CD14-positive monocyte (primary cell): ENCODE measurements at regions not wholly inside any gene's neighbourhood (a gene's known extent, or its start where the extent isn't known, plus 50 kb on each side); places are given as distances from the start of the nearest gene placed in this dataset.
"Not testable (repeated sequence)": the region's sequence is repeated elsewhere in the genome, so short reads cannot be mapped to it uniquely, and the experiment has no call there.

Source experiments
- DNase-seq, 3 donors: peaks; one replicate each; pipeline ENCODE4 v3.0.0-alpha.2; 2011 to 2022
- H2AFZ ChIP-seq: 2 replicates; pipeline ENCODE4 v1.6.0; 2012; ENCODE audit warnings: mild to moderate bottlenecking, low read depth, low read length, inconsistent platforms; ENCODE audit not compliant: insufficient read depth, poor library complexity, severe bottlenecking
- H3K27ac ChIP-seq, 2 donors: 1 replicate in 1 of 2; 2 replicates in 1 of 2; pipeline ENCODE4 v1.5.1; 2012 to 2013; ENCODE audit warnings: low read length in 2 of 2, control low read depth in 1 of 2, inconsistent platforms in 1 of 2, low read depth in 1 of 2, mild to moderate bottlenecking in 1 of 2
- H3K27me3 ChIP-seq, 2 donors: one replicate each; pipeline versions ENCODE4 v1.6.0 to v1.6.1; 2011 to 2013; ENCODE audit warnings: low read length in 2 of 2; ENCODE audit not compliant: control insufficient read depth in 2 of 2, insufficient read depth in 2 of 2
- H3K36me3 ChIP-seq, 2 donors: replicated peaks in 1 of 2; 1 replicate in 1 of 2; 2 replicates in 1 of 2; pipeline versions ENCODE4 v1.5.1 to v1.6.1; 2012 to 2013; ENCODE audit warnings: low read length in 2 of 2, control low read depth in 1 of 2, inconsistent platforms in 1 of 2, mild to moderate bottlenecking in 1 of 2; ENCODE audit not compliant: insufficient read depth in 2 of 2, control insufficient read depth in 1 of 2
- H3K4me1 ChIP-seq, 2 donors: 1 replicate in 1 of 2; 2 replicates in 1 of 2; pipeline versions ENCODE4 v1.5.1 to v1.6.1; 2012 to 2013; ENCODE audit warnings: low read length in 2 of 2, control low read depth in 1 of 2, inconsistent platforms in 1 of 2, mild to moderate bottlenecking in 1 of 2, moderate library complexity in 1 of 2; ENCODE audit not compliant: insufficient read depth in 2 of 2, control insufficient read depth in 1 of 2
- H3K4me2 ChIP-seq: replicated peaks from 2 replicates; pipeline ENCODE3; 2012; ENCODE audit warnings: low read length, moderate library complexity, mild to moderate bottlenecking; ENCODE audit not compliant: poor library complexity, severe bottlenecking; ENCODE audit errors: extremely low read depth
- H3K4me3 ChIP-seq, 3 experiments: fragments of 200-600 bp in 1 of 3; sonication (generic) in 1 of 3; replicated peaks in 1 of 3; 1 replicate in 2 of 3; 2 replicates in 1 of 3; pipeline ENCODE4 v1.5.1; 2011 to 2013; ENCODE audit warnings: low read length in 3 of 3, mild to moderate bottlenecking in 3 of 3, control low read depth in 2 of 3, low read depth in 2 of 3, inconsistent platforms in 1 of 3, moderate library complexity in 1 of 3
- H3K79me2 ChIP-seq: 2 replicates; pipeline ENCODE4 v1.6.0; 2012; ENCODE audit warnings: mild to moderate bottlenecking, control low read depth, inconsistent platforms, low read length, moderate library complexity; ENCODE audit not compliant: insufficient read depth
- H3K9ac ChIP-seq: 2 replicates; pipeline ENCODE4 v1.6.0; 2017; ENCODE audit warnings: low read length, mild to moderate bottlenecking; ENCODE audit not compliant: insufficient read depth, poor library complexity, severe bottlenecking
- H3K9me3 ChIP-seq, 2 donors: replicated peaks in 1 of 2; 1 replicate in 1 of 2; 2 replicates in 1 of 2; pipeline versions ENCODE4 v1.5.1 to v1.6.1; 2012 to 2013; ENCODE audit warnings: low read length in 2 of 2, control low read depth in 1 of 2; ENCODE audit not compliant: control insufficient read depth in 1 of 2, insufficient read depth in 1 of 2
- H4K20me1 ChIP-seq: 2 replicates; pipeline ENCODE4 v1.6.0; 2012; ENCODE audit warnings: mild to moderate bottlenecking, low read length, control low read depth, moderate library complexity; ENCODE audit not compliant: insufficient read depth
- H3K27ac Mint-ChIP-seq, 7 donors: one replicate each; pipeline ENCODE4 v1.8.0; 2020; ENCODE audit warnings: mild to moderate bottlenecking in 7 of 7, mixed read lengths in 7 of 7, moderate library complexity in 6 of 7, inconsistent platforms in 2 of 7
- H3K27me3 Mint-ChIP-seq, 3 donors: one replicate each; pipeline ENCODE4 v1.8.0; 2021 to 2022; ENCODE audit warnings: low read depth in 3 of 3, mild to moderate bottlenecking in 3 of 3, mixed read lengths in 3 of 3, moderate library complexity in 3 of 3, inconsistent platforms in 1 of 3
- H3K36me3 Mint-ChIP-seq, 2 donors: one replicate each; pipeline ENCODE4 v1.8.0; 2020; ENCODE audit warnings: mixed read lengths in 2 of 2, inconsistent platforms in 1 of 2, mild to moderate bottlenecking in 1 of 2
- H3K4me1 Mint-ChIP-seq: one replicate; pipeline ENCODE4 v1.8.0; 2020; ENCODE audit warnings: mild to moderate bottlenecking, mixed read lengths
- H3K4me3 Mint-ChIP-seq, 2 donors: one replicate each; pipeline ENCODE4 v1.8.0; 2020; ENCODE audit warnings: mild to moderate bottlenecking in 2 of 2, mixed read lengths in 2 of 2, moderate library complexity in 1 of 2
- H3K9me3 Mint-ChIP-seq, 7 donors: one replicate each; pipeline ENCODE4 v1.8.0; 2020 to 2022; ENCODE audit warnings: mixed read lengths in 7 of 7, mild to moderate bottlenecking in 6 of 7, moderate library complexity in 6 of 7, inconsistent platforms in 2 of 7
- WGBS: methylation state at CpG from one replicate; pipeline ENCODE4 v1.1.5; 2013; ENCODE audit warnings: missing lambda C conversion rate; ENCODE audit not compliant: insufficient coverage; 5-methylcytosine and 5-hydroxymethylcytosine counted together
- intact Hi-C, 2 donors: fragments of 100-400 bp; cut with micrococcal nuclease; formaldehyde crosslinking; loops; one replicate each; pipeline versions ENCODE4 v1.15.0 to v1.15.1; 2023
- TF ChIP-seq, protein P1 (sequence below): fragments of 200-600 bp; IDR thresholded peaks from one replicate; pipeline ENCODE4 v1.8.0; 2022; ENCODE audit warnings: antibody characterized with exemption, mild to moderate bottlenecking

DNA sequence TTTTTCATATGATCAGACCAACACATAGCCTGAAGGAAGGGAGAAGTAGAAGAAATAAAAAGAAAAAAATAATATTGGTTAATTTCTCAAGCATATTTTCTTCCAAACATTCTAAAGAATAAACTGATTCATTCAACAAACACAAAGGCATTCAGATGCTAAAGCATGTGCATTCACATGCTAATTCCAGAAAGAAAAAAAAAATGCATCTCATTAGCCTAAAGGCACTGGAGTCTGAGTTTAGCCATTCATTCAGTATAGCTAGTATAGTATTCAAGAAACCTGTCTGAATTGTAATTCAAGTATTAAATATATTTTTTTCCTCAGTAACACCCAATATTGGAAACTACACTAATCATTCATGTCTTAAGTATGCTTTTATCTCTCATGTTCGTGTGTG is 61.0 kb upstream of the FER start:
- H3K27me3 Mint-ChIP-seq, result peaks cover 0 to 1% (median 0%) of the 10 kb centered on the region in 3 donors

DNA sequence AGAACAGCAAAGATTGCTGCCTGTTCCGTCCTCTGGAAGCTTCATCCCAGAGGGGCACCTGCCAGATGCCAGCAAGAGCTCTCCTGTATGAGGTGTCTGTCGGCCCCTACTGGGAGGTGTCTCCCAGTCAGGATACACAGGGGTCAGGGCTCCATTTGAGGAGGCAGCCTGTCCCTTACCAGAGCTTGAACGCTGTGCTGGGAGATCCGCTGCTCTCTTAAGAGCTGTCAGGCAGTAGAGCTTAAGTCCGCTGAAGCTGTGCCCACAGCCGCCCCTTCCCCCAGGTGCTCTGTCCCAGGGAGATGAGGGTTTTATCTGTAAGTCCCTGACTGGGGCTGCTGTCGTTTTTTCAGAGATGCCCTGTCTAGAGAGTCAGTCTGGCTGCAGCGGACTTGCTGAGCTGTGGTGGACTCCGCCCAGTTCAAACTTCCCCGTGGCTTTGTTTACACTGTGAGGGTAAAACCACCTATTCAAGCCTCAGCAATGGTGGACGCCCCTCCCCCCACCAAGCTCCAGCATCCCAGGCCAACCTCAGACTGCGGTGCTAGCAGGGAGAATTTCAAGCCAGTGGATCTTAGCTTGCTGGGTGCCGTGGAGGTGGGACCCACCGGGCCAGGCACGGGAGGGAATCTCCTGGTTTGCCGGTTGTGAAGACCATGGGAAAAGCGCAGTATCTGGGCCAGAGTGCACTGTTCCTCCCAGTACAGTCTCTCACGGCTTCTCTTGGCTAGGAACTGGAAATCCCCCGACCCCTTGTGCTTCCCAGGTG is 62.1 kb upstream of the FER start:
- H3K9ac ChIP-seq, H3K9me3 Mint-ChIP-seq, H3K27me3 Mint-ChIP-seq, H3K4me2 ChIP-seq, H3K4me1 Mint-ChIP-seq, H3K27me3 ChIP-seq, H3K9me3 ChIP-seq, H3K4me3 ChIP-seq, H3K36me3 Mint-ChIP-seq, intact Hi-C loops, H3K4me1 ChIP-seq, H3K27ac ChIP-seq, H3K27ac Mint-ChIP-seq, H3K4me3 Mint-ChIP-seq, H3K79me2 ChIP-seq, H4K20me1 ChIP-seq, DNase-seq, H3K36me3 ChIP-seq: not testable (repeated sequence)
- 89% methylated on average over 12 of the region's 19 CpGs for WGBS
- peak overlapping the region; percentile 24 for H2AFZ ChIP-seq

More for the DNA sequence above, 61.0 kb upstream of the FER start:
- no peaks in the 10 kb centered on the region for H3K36me3 ChIP-seq
- no peak overlapping the region for H3K4me3 ChIP-seq
- H2AFZ ChIP-seq, result no peak overlapping the region
- no peak overlapping the region for H3K9ac ChIP-seq
- H3K79me2 ChIP-seq, result no peaks in the 10 kb centered on the region
- H3K36me3 Mint-ChIP-seq, result no peaks in the 10 kb centered on the region
- H3K27ac ChIP-seq, result no peak overlapping the region
- no peak overlapping the region for H3K4me3 Mint-ChIP-seq
- TF ChIP-seq, protein P1, sequence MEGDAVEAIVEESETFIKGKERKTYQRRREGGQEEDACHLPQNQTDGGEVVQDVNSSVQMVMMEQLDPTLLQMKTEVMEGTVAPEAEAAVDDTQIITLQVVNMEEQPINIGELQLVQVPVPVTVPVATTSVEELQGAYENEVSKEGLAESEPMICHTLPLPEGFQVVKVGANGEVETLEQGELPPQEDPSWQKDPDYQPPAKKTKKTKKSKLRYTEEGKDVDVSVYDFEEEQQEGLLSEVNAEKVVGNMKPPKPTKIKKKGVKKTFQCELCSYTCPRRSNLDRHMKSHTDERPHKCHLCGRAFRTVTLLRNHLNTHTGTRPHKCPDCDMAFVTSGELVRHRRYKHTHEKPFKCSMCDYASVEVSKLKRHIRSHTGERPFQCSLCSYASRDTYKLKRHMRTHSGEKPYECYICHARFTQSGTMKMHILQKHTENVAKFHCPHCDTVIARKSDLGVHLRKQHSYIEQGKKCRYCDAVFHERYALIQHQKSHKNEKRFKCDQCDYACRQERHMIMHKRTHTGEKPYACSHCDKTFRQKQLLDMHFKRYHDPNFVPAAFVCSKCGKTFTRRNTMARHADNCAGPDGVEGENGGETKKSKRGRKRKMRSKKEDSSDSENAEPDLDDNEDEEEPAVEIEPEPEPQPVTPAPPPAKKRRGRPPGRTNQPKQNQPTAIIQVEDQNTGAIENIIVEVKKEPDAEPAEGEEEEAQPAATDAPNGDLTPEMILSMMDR, result no peak
- no peak for DNase-seq
- H4K20me1 ChIP-seq, result no peaks in the 10 kb centered on the region
- peaks cover 5% of the 10 kb centered on the region in 2 donors for H3K4me1 ChIP-seq
- H3K27ac Mint-ChIP-seq, result peak overlapping the region in 1 of 7 donors; percentile 50
- H3K4me1 Mint-ChIP-seq, result peaks cover 7% of the 10 kb centered on the region
- no peak overlapping the region for H3K4me2 ChIP-seq
- H3K27me3 ChIP-seq, result no peaks in the 10 kb centered on the region
- intact Hi-C loops, result no loop called here
- WGBS, result no CpG with 5 or more reads among the region's 1 CpG
- peaks cover 0 to 4% (median 0%) of the 10 kb centered on the region in 7 donors for H3K9me3 Mint-ChIP-seq
- no peaks in the 10 kb centered on the region for H3K9me3 ChIP-seq
